ENCODE measurements at regions not wholly inside any gene's neighbourhood (a gene's known extent, or its start where the extent isn't known, plus 50 kb on each side); places are given as distances from the start of the nearest gene placed in this dataset.
A peak's percentile ranks its signal among the peaks of the same experiment; 100 is the strongest.

GRCh38 chr7:70846208-70846607 lies 285.7 kb upstream of the GALNT17 start:
- H3K4me3 ChIP-seq (ENCODE audit: low read depth, low read length), result no peak overlapping the region
- TF ChIP-seq POLR2A (IDR thresholded peaks at IDR 0.05; ENCODE audit: extremely low read depth, insufficient read length), result no peak
- no peak for TF ChIP-seq MYC (IDR thresholded peaks at IDR 0.05; ENCODE audit: low read depth, low read length)
- no peak for TF ChIP-seq MAX (IDR thresholded peaks at IDR 0.05; ENCODE audit: low read depth, low read length)
- no peak for TF ChIP-seq CTCF (IDR thresholded peaks at IDR 0.05; ENCODE audit: low read depth, low read length)
- DNase-seq (ENCODE audit: low read depth), result no peak

GRCh38 chr7:70849580-70850235 lies 282.2 kb upstream of the GALNT17 start:
- H3K4me3 ChIP-seq (ENCODE audit: low read depth, low read length), result no peak overlapping the region
- no peak for DNase-seq (ENCODE audit: low read depth)
- TF ChIP-seq CTCF (IDR thresholded peaks at IDR 0.05; ENCODE audit: low read depth, low read length) (no peak), POLR2A (IDR thresholded peaks at IDR 0.05; ENCODE audit: extremely low read depth, insufficient read length) (no peak), MYC (IDR thresholded peaks at IDR 0.05; ENCODE audit: low read depth, low read length) (no peak), MAX (IDR thresholded peaks at IDR 0.05; ENCODE audit: low read depth, low read length) (no peak)

- no peak overlapping the region for H3K4me3 ChIP-seq (ENCODE audit: low read depth, low read length)
- DNase-seq (ENCODE audit: low read depth), result no peak
- TF ChIP-seq MAX (IDR thresholded peaks at IDR 0.05; ENCODE audit: low read depth, low read length) (no peak), POLR2A (IDR thresholded peaks at IDR 0.05; ENCODE audit: extremely low read depth, insufficient read length) (no peak), CTCF (IDR thresholded peaks at IDR 0.05; ENCODE audit: low read depth, low read length) (no peak), MYC (IDR thresholded peaks at IDR 0.05; ENCODE audit: low read depth, low read length) (no peak)
These were observed 276.6 kb upstream of the GALNT17 start for GRCh38 chr7:70855373-70855772.

- no peak overlapping the region for H3K4me3 ChIP-seq (ENCODE audit: low read depth, low read length)
- no peak for TF ChIP-seq POLR2A (IDR thresholded peaks at IDR 0.05; ENCODE audit: extremely low read depth, insufficient read length)
- TF ChIP-seq CTCF (IDR thresholded peaks at IDR 0.05; ENCODE audit: low read depth, low read length), result peak; percentile 84
- 0 out of 2 replicates have a peak, but pooled peaks have one; percentile 24 for TF ChIP-seq MAX (IDR thresholded peaks at IDR 0.05; ENCODE audit: low read depth, low read length)
- peak; percentile 76 for DNase-seq (ENCODE audit: low read depth)
These were observed 274.9 kb upstream of the GALNT17 start for GRCh38 chr7:70856901-70857630.

DNA sequence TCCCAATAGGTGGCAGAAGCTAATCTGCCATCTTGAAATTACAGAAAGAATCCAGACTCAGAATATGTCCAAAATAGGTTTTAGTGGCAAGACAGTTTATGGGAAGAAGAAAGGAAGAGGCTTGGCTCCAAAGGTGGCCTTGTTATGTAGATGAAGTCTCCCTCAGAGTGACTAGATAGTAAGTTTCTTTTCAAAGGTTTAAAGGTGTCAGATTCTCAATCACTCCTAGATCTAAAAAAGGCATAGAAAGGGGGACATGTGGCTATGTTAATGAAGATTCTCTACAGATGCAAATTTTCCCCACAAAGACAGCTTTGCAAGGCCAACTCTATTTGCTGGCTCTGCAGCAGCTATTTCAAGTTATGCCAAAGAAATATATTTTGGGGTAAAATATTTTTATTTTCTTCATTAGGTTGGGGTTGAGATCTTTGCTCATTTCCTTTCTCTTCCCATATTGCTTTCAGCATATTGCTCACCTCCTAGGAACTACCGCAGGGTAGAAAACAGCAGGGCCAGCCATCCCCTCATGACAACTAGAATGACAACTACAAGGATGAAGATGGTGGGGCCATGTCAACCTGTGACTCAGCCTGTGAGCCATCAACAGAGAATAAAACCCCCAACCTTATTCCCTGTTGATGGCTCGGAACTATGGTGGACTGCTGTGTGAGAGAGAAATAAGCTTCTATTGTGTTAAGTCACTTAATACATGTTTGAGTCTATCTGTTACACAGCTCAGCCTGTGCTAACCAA lies 274.0 kb upstream of the GALNT17 start:
- TF ChIP-seq MAX (IDR thresholded peaks at IDR 0.05; ENCODE audit: low read depth, low read length), result no peak
- no peak for TF ChIP-seq POLR2A (IDR thresholded peaks at IDR 0.05; ENCODE audit: extremely low read depth, insufficient read length)
- no peak for TF ChIP-seq CTCF (IDR thresholded peaks at IDR 0.05; ENCODE audit: low read depth, low read length)
- TF ChIP-seq MYC (IDR thresholded peaks at IDR 0.05; ENCODE audit: low read depth, low read length), result no peak
- DNase-seq (ENCODE audit: low read depth), result no peak
- no peak overlapping the region for H3K4me3 ChIP-seq (ENCODE audit: low read depth, low read length)
